HG03139 (cell line): ENCODE measurements at regions not wholly inside any gene's neighbourhood (a gene's known extent, or its start where the extent isn't known, plus 50 kb on each side); places are given as distances from the start of the nearest gene placed in this dataset.
A peak's percentile ranks its signal among the peaks of the same experiment; 100 is the strongest.
"Not testable (repeated sequence)": the region's sequence is repeated elsewhere in the genome, so short reads cannot be mapped to it uniquely, and the experiment has no call there.

ENCODE experiments used
- ATAC-seq: cut with Tn5 transposase; IDR thresholded peaks from one replicate; pipeline ENCODE4 v1.9.1; 2021; ENCODE audit not compliant: unreplicated experiment

GRCh38 chr3:189375532-189375931 is 203.8 kb downstream of the TPRG1 start:
- ATAC-seq: no peak

- ATAC-seq: no peak
Measured at GRCh38 chr3:189383630-189384029, 211.9 kb downstream of the TPRG1 start.

DNA sequence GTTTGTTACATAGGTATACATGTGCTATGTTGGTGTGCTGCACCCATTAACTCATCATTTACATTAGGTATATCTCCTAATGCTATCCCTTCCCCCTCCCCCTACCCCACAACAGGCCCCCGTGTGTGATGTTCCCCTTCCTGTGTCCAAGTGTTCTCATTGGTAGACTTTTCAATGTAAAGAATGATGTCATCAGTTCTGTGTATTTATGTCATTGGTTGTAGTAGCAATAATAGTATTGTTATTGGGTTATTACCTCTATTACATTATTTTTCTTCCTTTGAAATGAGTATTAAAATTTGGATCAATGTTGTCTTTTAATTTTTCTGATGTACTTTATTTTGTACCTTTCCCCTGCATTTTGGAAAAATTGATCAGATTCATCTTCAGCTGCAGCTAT is 214.1 kb downstream of the TPRG1 start:
- ATAC-seq: not testable (repeated sequence)

- no peak for ATAC-seq
Measured at GRCh38 chr3:189386739-189387138, 215.0 kb downstream of the TPRG1 start.

DNA sequence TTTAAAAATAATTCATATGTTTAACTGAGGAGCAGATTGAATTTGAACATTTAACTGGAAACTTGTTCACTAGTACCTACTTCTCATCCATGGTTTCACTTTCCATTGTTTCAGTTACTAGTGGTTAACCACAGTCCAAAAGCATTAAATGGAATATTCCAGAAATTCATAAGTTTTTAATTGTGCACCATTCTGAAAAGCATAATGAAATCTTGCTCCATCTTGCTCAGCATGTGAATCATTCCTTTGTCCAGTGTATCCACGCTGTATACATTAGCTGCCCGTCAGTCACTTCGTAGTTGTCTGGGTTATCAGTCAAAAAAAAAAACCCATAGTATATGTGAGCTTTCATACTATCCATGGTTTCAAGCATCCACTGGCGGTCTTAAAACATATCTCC is 217.6 kb downstream of the TPRG1 start:
- no peak for ATAC-seq

DNA sequence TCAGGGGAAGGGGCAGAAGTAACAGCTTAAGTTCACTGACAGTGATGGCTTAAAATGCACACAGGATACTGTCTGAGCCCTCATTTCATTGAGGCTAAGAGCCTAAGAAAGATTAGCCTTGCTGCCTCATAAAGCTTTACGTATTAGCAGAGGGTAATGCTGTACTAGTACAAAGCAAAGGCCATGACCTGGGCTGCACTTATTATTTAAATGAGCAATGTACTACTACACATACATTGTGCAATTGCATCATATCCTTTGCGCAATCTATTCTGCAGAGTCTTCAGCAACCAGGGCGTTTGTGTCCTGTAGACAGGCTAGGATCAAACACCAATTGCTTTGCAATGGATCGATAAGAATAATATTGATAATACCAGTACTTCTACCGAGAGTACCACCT is 221.8 kb downstream of the TPRG1 start:
- ATAC-seq: no peak

DNA sequence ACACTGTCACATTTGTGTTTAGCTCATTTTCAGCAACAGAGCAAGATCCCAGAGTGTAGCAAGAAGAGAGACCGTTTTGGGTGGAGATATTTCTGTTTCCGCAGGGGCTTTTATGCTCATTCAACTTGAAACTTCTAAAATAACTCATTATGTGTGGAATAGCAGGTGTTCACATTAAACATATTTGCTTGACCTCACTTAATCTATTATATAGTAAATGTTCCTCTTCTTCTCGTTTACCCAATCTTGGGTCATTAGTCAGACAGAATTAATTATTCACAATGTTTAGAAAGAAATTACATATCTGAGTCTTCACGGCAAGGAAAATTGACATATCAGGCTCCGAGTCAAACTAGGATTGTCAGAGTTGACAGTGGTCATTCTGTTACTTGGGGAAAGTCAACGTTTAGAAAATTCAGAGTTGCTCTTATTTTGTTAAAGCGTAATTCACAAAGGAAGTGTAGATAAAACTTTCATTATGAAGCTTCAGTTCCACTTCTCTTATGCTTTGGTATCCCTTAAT is 222.9 kb downstream of the TPRG1 start:
- peak; percentile 64 for ATAC-seq

DNA sequence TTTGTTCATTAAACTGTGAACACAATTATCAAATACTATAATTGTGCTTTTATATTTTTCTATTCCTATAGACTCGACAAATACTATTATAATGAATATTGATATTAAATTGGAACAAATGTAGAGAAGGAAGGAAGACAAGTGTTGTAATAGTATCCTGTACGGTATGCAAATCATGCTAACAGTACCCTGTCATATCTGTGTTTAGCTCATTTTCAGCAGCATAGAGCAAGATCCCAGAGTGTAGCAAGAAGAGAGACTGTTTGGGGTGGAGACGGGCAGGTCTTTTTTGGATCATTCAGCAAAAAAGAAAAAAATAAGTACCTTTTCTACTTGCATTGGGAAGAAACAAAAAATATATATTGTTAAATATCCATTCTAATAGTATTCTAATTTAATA is 224.1 kb downstream of the TPRG1 start:
- no peak for ATAC-seq

DNA sequence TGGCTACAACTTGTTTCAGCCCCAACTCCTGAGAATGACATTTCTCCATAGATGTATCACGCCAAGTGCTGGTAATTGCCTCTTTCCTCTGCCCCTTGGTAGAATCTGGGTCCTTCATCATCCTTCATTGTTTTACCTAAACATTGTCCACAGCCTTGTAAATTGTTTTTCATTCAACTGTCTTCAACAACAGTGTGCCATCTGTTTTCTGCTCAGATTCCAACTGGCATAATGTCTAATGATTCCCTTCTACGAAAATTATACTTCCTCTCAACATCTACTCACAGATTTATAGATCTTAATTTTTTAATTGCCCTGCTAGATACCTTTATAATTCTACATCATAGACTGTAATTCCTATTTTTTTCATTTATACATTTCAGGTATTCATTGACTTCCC is 226.9 kb downstream of the TPRG1 start:
- no peak for ATAC-seq

DNA sequence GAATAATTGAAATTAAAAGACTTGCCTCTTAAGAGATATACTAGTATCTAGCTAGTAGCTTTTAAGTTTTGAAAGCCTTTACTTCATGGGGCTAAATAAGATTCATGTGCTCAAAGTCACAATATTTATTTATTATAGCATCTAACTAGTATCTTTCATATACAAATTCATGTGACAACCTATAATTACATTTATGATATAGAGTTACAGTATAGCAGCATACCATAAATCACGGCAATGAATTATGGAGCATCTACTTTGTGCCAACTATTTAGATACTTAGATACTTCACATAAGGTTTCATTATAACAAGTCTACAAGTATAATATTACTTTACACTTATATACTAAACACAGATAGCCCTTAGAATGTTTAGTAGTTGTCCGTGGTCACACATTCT is 229.4 kb downstream of the TPRG1 start:
- no peak for ATAC-seq

DNA sequence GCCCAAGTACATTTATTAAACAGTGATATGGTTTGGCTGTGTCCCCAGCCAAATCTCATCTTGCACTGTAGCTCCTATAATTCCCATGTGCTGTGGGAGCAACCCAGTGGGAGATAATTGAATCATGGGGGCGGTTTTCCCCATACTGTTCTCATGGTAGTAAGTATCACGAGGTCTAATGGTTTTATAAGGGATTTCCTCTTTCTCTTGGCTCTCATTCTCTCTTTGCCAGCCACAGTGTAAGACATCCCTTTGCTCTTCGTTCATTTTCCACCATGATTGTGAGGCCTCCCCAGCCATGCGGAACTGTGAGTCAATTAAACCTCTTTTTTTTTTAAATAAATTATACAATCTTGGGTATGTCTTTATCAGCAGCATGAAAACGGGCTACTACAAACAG is 228.0 kb upstream of the TP63 start:
- ATAC-seq: no peak

DNA sequence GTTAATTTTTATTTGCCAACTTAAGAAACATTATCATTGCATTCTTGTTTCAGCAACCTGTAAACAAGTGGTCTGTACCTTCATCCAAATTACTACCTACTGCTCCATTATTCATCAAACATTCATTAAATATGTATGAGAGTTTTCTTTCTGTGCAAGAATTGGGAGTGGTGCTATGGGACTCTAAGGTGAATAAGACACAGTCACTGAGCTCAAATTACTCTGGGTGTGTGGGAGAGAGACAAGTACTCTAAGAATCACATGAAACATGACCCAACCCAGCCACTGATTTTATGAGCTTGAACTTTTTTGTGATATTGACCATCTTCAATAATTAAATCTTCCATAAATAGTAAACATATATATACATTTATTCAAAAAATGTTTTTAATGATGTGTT is 227.2 kb upstream of the TP63 start:
- no peak for ATAC-seq

DNA sequence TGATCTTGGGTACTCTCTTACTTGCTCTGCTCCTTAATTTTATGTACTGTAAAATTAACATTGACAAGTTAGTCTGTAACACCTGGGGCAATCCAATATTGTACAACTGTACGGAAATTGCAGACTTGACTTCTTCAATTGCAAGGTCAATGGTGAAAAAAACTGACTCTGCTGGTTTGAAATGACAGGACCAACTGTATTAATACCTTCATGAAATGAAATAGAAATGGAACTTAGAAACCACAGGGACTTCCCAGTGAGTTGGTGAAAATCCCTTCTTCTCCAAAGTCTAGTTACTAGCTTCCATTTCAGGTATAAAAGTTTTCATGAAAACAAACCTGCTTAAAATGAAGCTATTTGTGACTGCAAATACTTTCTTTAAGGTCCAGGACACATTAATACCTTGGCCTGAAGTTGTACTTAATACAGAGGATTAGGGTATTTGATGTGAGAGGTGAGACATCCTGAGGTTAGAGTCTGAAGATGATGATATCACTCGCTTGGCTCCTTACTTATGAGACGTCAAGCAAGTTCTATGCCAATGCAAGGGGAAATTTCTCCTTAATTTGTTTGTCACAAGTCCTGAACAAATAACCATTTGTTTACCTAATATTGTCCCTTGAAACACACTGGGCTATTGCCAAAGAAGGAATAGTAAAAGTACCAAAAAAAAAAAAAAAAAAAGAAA is 226.2 kb upstream of the TP63 start:
- ATAC-seq: no peak

GRCh38 chr3:189406148-189406547 is 225.0 kb upstream of the TP63 start:
- no peak for ATAC-seq

DNA sequence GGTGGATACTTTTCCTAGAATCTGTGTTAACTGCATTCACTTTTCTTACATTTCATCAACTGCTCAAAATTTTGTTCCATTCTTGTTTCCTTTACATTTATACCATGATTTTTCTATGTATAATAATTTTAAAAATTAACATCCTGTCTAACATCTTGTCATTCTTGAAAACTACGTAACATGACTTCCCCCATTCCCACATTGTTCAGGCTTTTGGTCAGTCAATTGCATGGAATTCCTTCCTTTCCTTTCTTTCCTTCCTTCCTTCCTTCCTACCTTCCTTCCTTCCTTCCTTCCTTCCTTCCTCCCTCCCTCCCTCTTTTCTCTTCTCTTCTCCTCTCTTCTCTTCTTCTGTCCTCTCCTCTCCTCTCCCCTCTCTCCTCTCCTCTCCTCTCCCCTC is 220.7 kb upstream of the TP63 start:
- no peak for ATAC-seq

- no peak for ATAC-seq
Measured at GRCh38 chr3:189419038-189419437, 212.2 kb upstream of the TP63 start.

DNA sequence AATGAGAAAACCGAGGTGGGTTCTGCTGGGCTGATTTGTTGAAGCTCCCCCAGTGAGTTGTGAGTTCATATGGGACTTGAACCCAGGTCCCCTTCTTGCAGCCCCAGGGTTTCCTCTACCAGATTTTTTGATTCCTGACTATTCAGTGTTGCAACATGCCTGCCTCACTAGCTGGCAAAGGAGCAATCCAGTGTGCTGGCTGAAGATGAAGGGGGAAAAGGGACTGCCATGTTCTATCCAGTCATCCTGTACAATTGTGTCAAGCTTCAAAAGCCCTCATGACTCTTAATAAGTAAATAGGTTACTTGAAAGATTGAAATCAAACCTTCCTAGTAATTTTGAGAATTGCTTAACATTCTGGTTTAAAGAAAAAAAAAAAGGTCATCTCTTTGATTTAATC is 211.5 kb upstream of the TP63 start:
- no peak for ATAC-seq

GRCh38 chr3:189424922-189425321 is 206.3 kb upstream of the TP63 start:
- ATAC-seq: no peak

GRCh38 chr3:189429019-189429418 is 202.2 kb upstream of the TP63 start:
- ATAC-seq: no peak

- no peak for ATAC-seq
Measured at GRCh38 chr3:189430166-189430565, 201.0 kb upstream of the TP63 start.

GRCh38 chr3:189442257-189442656 is 188.9 kb upstream of the TP63 start:
- not testable (repeated sequence) for ATAC-seq

DNA sequence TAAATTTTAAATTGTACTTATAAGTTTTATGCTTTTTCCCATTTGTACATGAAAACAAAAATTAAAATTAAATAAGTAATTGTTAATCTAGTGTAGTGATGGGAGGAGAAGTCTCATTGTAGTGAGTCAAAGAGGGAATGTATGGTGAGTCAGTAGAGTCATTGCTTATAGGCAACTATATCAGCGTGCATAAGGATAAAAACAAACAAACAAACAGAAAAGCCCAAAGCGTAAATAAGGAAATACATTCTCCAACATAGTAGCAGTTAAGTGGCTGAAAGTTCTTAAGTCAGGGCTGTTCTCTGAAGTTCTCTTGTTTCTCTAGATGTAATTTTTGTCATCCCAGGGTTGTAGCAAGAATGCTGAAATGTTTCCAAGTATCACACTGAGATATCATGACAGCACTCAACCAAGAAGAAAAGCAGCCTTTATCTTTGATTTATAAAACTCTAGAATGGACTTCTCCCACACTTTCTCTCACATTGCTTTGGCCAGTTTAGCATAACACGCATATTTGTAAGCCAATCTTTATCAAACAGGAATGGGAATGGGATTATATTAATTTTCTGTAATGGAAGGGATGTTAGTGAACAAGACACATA is 184.1 kb upstream of the TP63 start:
- no peak for ATAC-seq

DNA sequence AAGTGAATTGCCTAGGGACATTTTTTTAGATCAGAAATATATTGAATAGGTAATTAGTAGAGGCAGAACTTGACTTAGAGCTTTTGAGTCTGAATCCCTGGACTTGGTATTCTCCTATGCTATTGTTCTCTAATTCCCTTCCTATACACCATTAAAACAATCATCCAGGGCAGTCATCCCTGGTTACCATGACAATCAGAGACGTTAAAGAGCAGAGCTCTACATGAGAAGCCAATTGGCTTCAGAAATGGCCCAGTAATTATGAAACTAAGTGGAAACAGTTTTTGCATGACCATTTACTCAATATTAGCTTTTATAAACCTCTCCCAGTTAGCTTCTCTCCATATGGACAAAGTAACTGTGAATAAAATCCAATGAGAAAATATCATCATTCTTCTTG is 182.1 kb upstream of the TP63 start:
- no peak for ATAC-seq
